Natural killer cell (primary cell): ENCODE measurements at regions not wholly inside any gene's neighbourhood (a gene's known extent, or its start where the extent isn't known, plus 50 kb on each side); places are given as distances from the start of the nearest gene placed in this dataset.

Experiments
- ATAC-seq, 3 donors: fragments of 150-1000 bp in 2 of 3; fragments of 200-7000 bp in 1 of 3; cut with Tn5 transposase; 1 replicate in 1 of 3; 2 replicates in 2 of 3; pipeline ENCODE4 v1.10.0; 2021; ENCODE audit warnings: mild to moderate bottlenecking in 2 of 3, moderate library complexity in 2 of 3
- DNase-seq, 2 donors: peaks; one replicate each; pipeline versions ENCODE4 v3.0.0 to v3.0.0-alpha.2; 2013 to 2021; ENCODE audit warnings: mixed read lengths in 1 of 2
- H3K27ac ChIP-seq: one replicate; pipeline ENCODE4 v1.5.1; 2013; ENCODE audit warnings: mild to moderate bottlenecking, low read length
- H3K27me3 ChIP-seq: one replicate; pipeline ENCODE4 v1.6.1; 2013; ENCODE audit warnings: low read length; ENCODE audit not compliant: control insufficient read depth, insufficient read depth
- H3K36me3 ChIP-seq: one replicate; pipeline ENCODE4 v1.6.1; 2013; ENCODE audit warnings: low read length; ENCODE audit not compliant: control insufficient read depth, insufficient read depth
- H3K4me1 ChIP-seq: one replicate; pipeline ENCODE4 v1.6.1; 2013; ENCODE audit warnings: low read length; ENCODE audit not compliant: control insufficient read depth, insufficient read depth
- H3K4me3 ChIP-seq: one replicate; pipeline ENCODE4 v1.5.1; 2013; ENCODE audit warnings: low read length
- H3K9me3 ChIP-seq: one replicate; pipeline ENCODE4 v1.6.1; 2013; ENCODE audit warnings: low read length; ENCODE audit not compliant: control insufficient read depth, insufficient read depth
- H3K27ac Mint-ChIP-seq, 2 donors: one replicate each; pipeline ENCODE4 v1.8.0; 2022; ENCODE audit warnings: mild to moderate bottlenecking in 2 of 2, mixed read lengths in 2 of 2, moderate library complexity in 1 of 2
- H3K27me3 Mint-ChIP-seq, 2 donors: one replicate each; pipeline ENCODE4 v1.8.0; 2022; ENCODE audit warnings: low read depth in 2 of 2, mixed read lengths in 2 of 2
- H3K36me3 Mint-ChIP-seq: one replicate; pipeline ENCODE4 v1.8.0; 2022; ENCODE audit warnings: mixed read lengths
- H3K4me1 Mint-ChIP-seq, 2 donors: one replicate each; pipeline ENCODE4 v1.8.0; 2022; ENCODE audit warnings: mixed read lengths in 2 of 2
- H3K4me3 Mint-ChIP-seq: one replicate; pipeline ENCODE4 v1.8.0; 2022; ENCODE audit warnings: mild to moderate bottlenecking, moderate library complexity, mixed read lengths
- H3K9me3 Mint-ChIP-seq, 2 donors: one replicate each; pipeline ENCODE4 v1.8.0; 2022; ENCODE audit warnings: mixed read lengths in 2 of 2
- CTCF ChIP-seq: fragments of 200-600 bp; IDR thresholded peaks from one replicate; pipeline ENCODE4 v1.8.0; 2022; ENCODE audit warnings: antibody characterized with exemption
- WGBS: methylation state at CpG from one replicate; pipeline ENCODE4 v1.1.7; 2013; ENCODE audit warnings: missing lambda C conversion rate; ENCODE audit not compliant: insufficient coverage; 5-methylcytosine and 5-hydroxymethylcytosine counted together
- intact Hi-C: fragments of 100-400 bp; cut with micrococcal nuclease; formaldehyde crosslinking; loops from one replicate; pipeline ENCODE4 v1.14.2; 2022

- no peak for ATAC-seq
- Histone ChIP-seq H3K27ac (no peak overlapping the region), H3K9me3 (no peaks in the 10 kb centered on the region), H3K4me1 (no peaks in the 10 kb centered on the region), H3K36me3 (no peaks in the 10 kb centered on the region), H3K27me3 (no peaks in the 10 kb centered on the region), H3K4me3 (no peak overlapping the region)
- Mint-ChIP-seq H3K9me3 (peaks cover 3 to 11% of the 10 kb centered on the region in 2 donors), H3K27ac (no peak overlapping the region), H3K36me3 (no peaks in the 10 kb centered on the region), H3K27me3 (no peaks in the 10 kb centered on the region), H3K4me3 (no peak overlapping the region), H3K4me1 (no peaks in the 10 kb centered on the region)
- 92% methylated on average over 5 of the region's 6 CpGs for WGBS
- no peak for TF ChIP-seq CTCF
- intact Hi-C loops = no loop called here
- no peak for DNase-seq
Observed at GRCh38 chr4:156497486-156497885, 474.1 kb downstream of the PDGFC start.

- H3K4me1 Mint-ChIP-seq = no peaks in the 10 kb centered on the region
- H3K4me3 Mint-ChIP-seq = no peak overlapping the region
- H3K27me3 ChIP-seq = no peaks in the 10 kb centered on the region
- H3K36me3 ChIP-seq = no peaks in the 10 kb centered on the region
- no peak for TF ChIP-seq CTCF
- no peak for DNase-seq
- H3K4me3 ChIP-seq = no peak overlapping the region
- H3K9me3 Mint-ChIP-seq = peaks cover 3 to 4% of the 10 kb centered on the region in 2 donors
- H3K36me3 Mint-ChIP-seq = no peaks in the 10 kb centered on the region
- ATAC-seq = no peak
- no peaks in the 10 kb centered on the region for H3K4me1 ChIP-seq
- no peaks in the 10 kb centered on the region for H3K27me3 Mint-ChIP-seq
- WGBS = 77% methylated on average over 2 of the region's 3 CpGs
- H3K27ac Mint-ChIP-seq = no peak overlapping the region
- intact Hi-C loops = no loop called here
- H3K9me3 ChIP-seq = no peaks in the 10 kb centered on the region
- no peak overlapping the region for H3K27ac ChIP-seq
Observed at GRCh38 chr4:156496797-156497196, 474.8 kb downstream of the PDGFC start.

- Histone ChIP-seq H3K36me3 (no peaks in the 10 kb centered on the region), H3K4me3 (no peak overlapping the region), H3K9me3 (no peaks in the 10 kb centered on the region), H3K27me3 (no peaks in the 10 kb centered on the region), H3K4me1 (no peaks in the 10 kb centered on the region), H3K27ac (no peak overlapping the region)
- 62% methylated on average over 1 of the region's 1 CpG for WGBS
- Mint-ChIP-seq H3K4me3 (no peak overlapping the region), H3K27me3 (no peaks in the 10 kb centered on the region), H3K9me3 (peaks cover 4 to 7% of the 10 kb centered on the region in 2 donors), H3K4me1 (no peaks in the 10 kb centered on the region), H3K36me3 (no peaks in the 10 kb centered on the region), H3K27ac (no peak overlapping the region)
- ATAC-seq = no peak
- intact Hi-C loops = no loop called here
- no peak for TF ChIP-seq CTCF
- no peak for DNase-seq
Observed at GRCh38 chr4:156495836-156496235, 475.8 kb downstream of the PDGFC start.

GRCh38 chr4:156495091-156495490 is 476.5 kb downstream of the PDGFC start:
- no peaks in the 10 kb centered on the region for H3K9me3 ChIP-seq
- H3K4me3 ChIP-seq = no peak overlapping the region
- no peaks in the 10 kb centered on the region for H3K4me1 ChIP-seq
- intact Hi-C loops = no loop called here
- Mint-ChIP-seq H3K27me3 (no peaks in the 10 kb centered on the region), H3K9me3 (peaks cover 7 to 8% of the 10 kb centered on the region in 2 donors), H3K36me3 (no peaks in the 10 kb centered on the region), H3K27ac (no peak overlapping the region), H3K4me1 (no peaks in the 10 kb centered on the region), H3K4me3 (no peak overlapping the region)
- no peaks in the 10 kb centered on the region for H3K36me3 ChIP-seq
- no peak for TF ChIP-seq CTCF
- no peak overlapping the region for H3K27ac ChIP-seq
- no peak for ATAC-seq
- H3K27me3 ChIP-seq = no peaks in the 10 kb centered on the region
- DNase-seq = no peak
